K562 (cell line): ENCODE measurements at regions not wholly inside any gene's neighbourhood (a gene's known extent, or its start where the extent isn't known, plus 50 kb on each side); places are given as distances from the start of the nearest gene placed in this dataset.

Experiments
- CBX8 ChIP-seq: fragments of 200-600 bp; sonication (generic); IDR thresholded peaks from 2 replicates; pipeline ENCODE4 v1.6.1; 2012; ENCODE audit warnings: borderline replicate concordance, mixed run types, low read depth, mild to moderate bottlenecking, moderate library complexity, mixed read lengths, low read length, control low read depth, inconsistent platforms; ENCODE audit not compliant: poor library complexity, severe bottlenecking; ENCODE audit errors: extremely low read depth
- PHF21A ChIP-seq: fragments of 450-650 bp; IDR thresholded peaks from 2 replicates; pipeline ENCODE4 v1.6.1; 2017; ENCODE audit warnings: low read depth, borderline replicate concordance
- POLR3A ChIP-seq: IDR thresholded peaks from 2 replicates; pipeline ENCODE4 v1.6.1; 2011; ENCODE audit warnings: borderline replicate concordance, mild to moderate bottlenecking, moderate library complexity; ENCODE audit not compliant: insufficient read length, insufficient read depth; ENCODE audit errors: extremely low read depth
- RFX5 ChIP-seq: IDR thresholded peaks from 2 replicates; pipeline ENCODE4 v1.6.1; 2011; ENCODE audit warnings: low read depth, mild to moderate bottlenecking, improper control_type of control experiment, low read length
- SREBF2 ChIP-seq: sonication (generic); formaldehyde crosslinking; IDR thresholded peaks from 2 replicates; pipeline ENCODE4 v1.4.0; 2020; ENCODE audit warnings: mild to moderate bottlenecking, missing genetic modification reagents
- SRF ChIP-seq, 2 experiments: fragments of 250-450, 450-650 bp in 1 of 2; sonication (Bioruptor Pico) in 1 of 2; sonication (generic) in 1 of 2; formaldehyde crosslinking; IDR thresholded peaks; 2 replicates each; pipeline versions ENCODE4 v1.5.0 to v1.5.1; 2020 to 2022; ENCODE audit warnings: mild to moderate bottlenecking in 1 of 2, missing genetic modification reagents in 1 of 2

DNA sequence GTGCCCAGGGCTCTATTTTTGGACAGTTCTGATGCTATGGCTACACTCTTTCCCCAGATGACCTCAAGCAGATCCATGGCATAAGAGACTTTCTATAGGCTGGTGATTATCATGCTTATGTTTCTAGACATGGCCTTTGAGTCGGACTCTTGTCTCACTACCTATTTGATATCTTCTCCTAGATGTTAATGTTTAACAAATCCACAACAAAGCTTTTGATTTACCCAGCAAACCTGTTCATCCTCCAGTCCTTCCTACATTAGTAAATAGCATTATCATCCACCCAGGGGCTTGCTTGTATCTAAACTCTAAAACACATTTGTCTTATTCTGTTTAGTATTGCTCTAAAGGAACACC is 188.7 kb downstream of the CSNK2A3 start:
- TF ChIP-seq SREBF2 (CRISPR knock-in tag) (no peak), RFX5 (no peak), CBX8 (no peak), PHF21A (no peak), POLR3A (no peak), SRF (CRISPR knock-in tag; IDR thresholded peaks at IDR 0.05) (no peak)
